PC-9 (cell line): ENCODE measurements at regions not wholly inside any gene's neighbourhood (a gene's known extent, or its start where the extent isn't known, plus 50 kb on each side); places are given as distances from the start of the nearest gene placed in this dataset.

Experiments used
- BruUV-seq: library from RNA; stranded (reverse); fragments of 400-500 nt; replicated peaks from 2 replicates; lab custom pipeline; 2021; lab: Mats Ljungman, UMichigan
- CTCF ChIA-PET: fragments of 300-600 bp; sonication (Branson Sonifier 250); formaldehyde crosslinking; loops from one replicate; lab custom pipeline; 2022; ENCODE audit warnings: antibody characterized with exemption; lab: Charles Lee
- POLR2A ChIA-PET: fragments of 300-600 bp; sonication (Branson Sonifier 250); formaldehyde crosslinking; loops from one replicate; lab custom pipeline; 2022; ENCODE audit warnings: antibody characterized with exemption; ENCODE audit not compliant: unreplicated experiment; lab: Charles Lee
- DNase-seq, 2 experiments: peaks; one replicate each; pipeline versions ENCODE4 v3.0.0 to v3.0.0-alpha.2; 2015 to 2022; ENCODE audit warnings: mixed read lengths in 1 of 2
- H2AFZ ChIP-seq: fragments of 200-600 bp; sonication (generic); 2 replicates; pipeline ENCODE4 v1.8.1; 2017; ENCODE audit warnings: antibody characterized with exemption
- H3F3A ChIP-seq: fragments of 200-600 bp; sonication (generic); 2 replicates; pipeline ENCODE4 v1.8.1; 2017; ENCODE audit warnings: antibody characterized with exemption, mild to moderate bottlenecking, low read depth; ENCODE audit not compliant: insufficient read depth
- H3K27ac ChIP-seq: fragments of 200-600 bp; sonication (generic); 2 replicates; pipeline ENCODE4 v1.6.1; 2016; ENCODE audit warnings: mixed run types
- H3K27me3 ChIP-seq: fragments of 200-600 bp; sonication (generic); 2 replicates; pipeline ENCODE4 v1.6.1; 2016; ENCODE audit warnings: low read depth, mixed run types; ENCODE audit not compliant: insufficient read depth
- H3K36me3 ChIP-seq: fragments of 200-600 bp; sonication (generic); 2 replicates; pipeline ENCODE4 v1.6.1; 2016; ENCODE audit warnings: low read depth, mixed run types
- H3K4me1 ChIP-seq: fragments of 200-600 bp; sonication (generic); replicated peaks from 2 replicates; pipeline ENCODE4 v1.6.1; 2016; ENCODE audit warnings: mixed run types; ENCODE audit not compliant: insufficient read depth
- H3K4me2 ChIP-seq: fragments of 200-600 bp; sonication (generic); 2 replicates; pipeline ENCODE4 v1.6.1; 2017; ENCODE audit warnings: mixed run types
- H3K4me3 ChIP-seq: fragments of 200-600 bp; sonication (generic); 2 replicates; pipeline ENCODE4 v1.6.1; 2016; ENCODE audit warnings: mixed run types
- H3K79me2 ChIP-seq: fragments of 200-600 bp; sonication (generic); 2 replicates; pipeline ENCODE4 v1.6.1; 2017; ENCODE audit warnings: low read depth, mixed run types
- H3K9me2 ChIP-seq: fragments of 200-600 bp; sonication (generic); 2 replicates; pipeline ENCODE4 v1.8.1; 2017; ENCODE audit warnings: mild to moderate bottlenecking; ENCODE audit not compliant: insufficient read depth
- H3K9me3 ChIP-seq: fragments of 200-600 bp; sonication (generic); 2 replicates; pipeline ENCODE4 v1.8.1; 2016; ENCODE audit warnings: low read depth; ENCODE audit not compliant: insufficient read depth
- H4K20me1 ChIP-seq: fragments of 200-600 bp; sonication (generic); 2 replicates; pipeline ENCODE4 v1.8.1; 2017; ENCODE audit not compliant: insufficient read depth
- CTCF ChIP-seq: fragments of 200-600 bp; sonication (generic); conservative IDR thresholded peaks from 2 replicates; pipeline ENCODE4 v1.6.1; 2017; ENCODE audit warnings: mixed run types, antibody characterized with exemption, mild to moderate bottlenecking, moderate library complexity
- EZH2 ChIP-seq: fragments of 200-600 bp; sonication (generic); IDR thresholded peaks from 2 replicates; pipeline ENCODE4 v1.8.0; 2017; ENCODE audit warnings: antibody characterized with exemption, low read depth
- intact Hi-C: fragments of 100-400 bp; cut with micrococcal nuclease; formaldehyde crosslinking; loops from one replicate; pipeline ENCODE4 v1.10.0; 2022; ENCODE audit not compliant: unreplicated experiment

- Histone ChIP-seq H3K27ac (no peak overlapping the region), H3F3A (no peaks in the 10 kb centered on the region), H3K4me1 (no peaks in the 10 kb centered on the region), H3K27me3 (no peaks in the 10 kb centered on the region), H3K79me2 (no peaks in the 10 kb centered on the region), H3K36me3 (no peaks in the 10 kb centered on the region), H4K20me1 (no peaks in the 10 kb centered on the region), H3K9me3 (no peaks in the 10 kb centered on the region), H3K4me3 (no peak overlapping the region), H3K4me2 (no peak overlapping the region), H3K9me2 (no peaks in the 10 kb centered on the region), H2AFZ (no peak overlapping the region)
- POLR2A ChIA-PET: no interaction called here
- intact Hi-C loops: no loop called here
- no peak for TF ChIP-seq EZH2
- BruUV-seq: no TSS peak
- no peak for DNase-seq
- CTCF ChIA-PET: no interaction called here
Measured at GRCh38 chr4:20570981-20571715, 129.1 kb upstream of the PACRGL start.

- no peaks in the 10 kb centered on the region for H3K27me3 ChIP-seq
- H3K27ac ChIP-seq: no peak overlapping the region
- BruUV-seq: no TSS peak
- TF ChIP-seq CTCF: no peak
- no peak for TF ChIP-seq EZH2
- DNase-seq: no peak
- no peaks in the 10 kb centered on the region for H3K9me2 ChIP-seq
- H3K4me3 ChIP-seq: no peak overlapping the region
- no peaks in the 10 kb centered on the region for H4K20me1 ChIP-seq
- H3K36me3 ChIP-seq: no peaks in the 10 kb centered on the region
- intact Hi-C loops: no loop called here
- no peaks in the 10 kb centered on the region for H3K79me2 ChIP-seq
- ChIA-PET POLR2A (no interaction called here), CTCF (no interaction called here)
- no peaks in the 10 kb centered on the region for H3K4me1 ChIP-seq
- no peaks in the 10 kb centered on the region for H3F3A ChIP-seq
- H3K4me2 ChIP-seq: no peak overlapping the region
- H3K9me3 ChIP-seq: no peaks in the 10 kb centered on the region
- H2AFZ ChIP-seq: no peak overlapping the region
Measured at GRCh38 chr4:20572976-20573375, 127.3 kb upstream of the PACRGL start.

GRCh38 chr4:20574986-20575385, 125.3 kb upstream of the PACRGL start:
- H3K9me3 ChIP-seq: no peaks in the 10 kb centered on the region
- no peak overlapping the region for H3K4me3 ChIP-seq
- no peaks in the 10 kb centered on the region for H3K9me2 ChIP-seq
- no peak overlapping the region for H3K4me2 ChIP-seq
- intact Hi-C loops: no loop called here
- H3F3A ChIP-seq: no peaks in the 10 kb centered on the region
- TF ChIP-seq EZH2 (no peak), CTCF (no peak)
- no peaks in the 10 kb centered on the region for H4K20me1 ChIP-seq
- no peak overlapping the region for H2AFZ ChIP-seq
- ChIA-PET CTCF (interaction anchor here (0.7 kb wide), 1 partner anchor 200 kb away, joined by 3 read pairs; no protein-coding TSS in a partner anchor), POLR2A (no interaction called here)
- no peak overlapping the region for H3K27ac ChIP-seq
- no peak for DNase-seq
- BruUV-seq: no TSS peak
- H3K4me1 ChIP-seq: no peaks in the 10 kb centered on the region
- H3K79me2 ChIP-seq: no peaks in the 10 kb centered on the region
- H3K36me3 ChIP-seq: no peaks in the 10 kb centered on the region
- H3K27me3 ChIP-seq: no peaks in the 10 kb centered on the region

- H4K20me1 ChIP-seq: no peaks in the 10 kb centered on the region
- TF ChIP-seq EZH2 (no peak), CTCF (no peak)
- H3K9me2 ChIP-seq: no peaks in the 10 kb centered on the region
- no peaks in the 10 kb centered on the region for H3K27me3 ChIP-seq
- H3F3A ChIP-seq: no peaks in the 10 kb centered on the region
- no peak overlapping the region for H2AFZ ChIP-seq
- no peaks in the 10 kb centered on the region for H3K4me1 ChIP-seq
- CTCF ChIA-PET: no interaction called here
- H3K4me2 ChIP-seq: no peak overlapping the region
- BruUV-seq: no TSS peak
- no peak overlapping the region for H3K4me3 ChIP-seq
- POLR2A ChIA-PET: no interaction called here
- no peaks in the 10 kb centered on the region for H3K36me3 ChIP-seq
- no peak overlapping the region for H3K27ac ChIP-seq
- no peak for DNase-seq
- H3K79me2 ChIP-seq: no peaks in the 10 kb centered on the region
- H3K9me3 ChIP-seq: no peaks in the 10 kb centered on the region
- intact Hi-C loops: no loop called here
Measured at GRCh38 chr4:20575486-20575885, 124.8 kb upstream of the PACRGL start.
